ENCODE measurements at regions not wholly inside any gene's neighbourhood (a gene's known extent, or its start where the extent isn't known, plus 50 kb on each side); places are given as distances from the start of the nearest gene placed in this dataset.

- Mint-ChIP-seq H3K36me3 (ENCODE audit: low read depth) (no peaks in the 10 kb centered on the region), H3K9me3 (no peaks in the 10 kb centered on the region), H3K4me3 (no peak overlapping the region), H3K27ac (no peak overlapping the region), H3K27me3 (ENCODE audit: low read depth, poor library complexity) (no peaks in the 10 kb centered on the region), H3K4me1 (peaks cover 17% of the 10 kb centered on the region)
- DNase-seq = no peak
- TF ChIP-seq, protein P1, sequence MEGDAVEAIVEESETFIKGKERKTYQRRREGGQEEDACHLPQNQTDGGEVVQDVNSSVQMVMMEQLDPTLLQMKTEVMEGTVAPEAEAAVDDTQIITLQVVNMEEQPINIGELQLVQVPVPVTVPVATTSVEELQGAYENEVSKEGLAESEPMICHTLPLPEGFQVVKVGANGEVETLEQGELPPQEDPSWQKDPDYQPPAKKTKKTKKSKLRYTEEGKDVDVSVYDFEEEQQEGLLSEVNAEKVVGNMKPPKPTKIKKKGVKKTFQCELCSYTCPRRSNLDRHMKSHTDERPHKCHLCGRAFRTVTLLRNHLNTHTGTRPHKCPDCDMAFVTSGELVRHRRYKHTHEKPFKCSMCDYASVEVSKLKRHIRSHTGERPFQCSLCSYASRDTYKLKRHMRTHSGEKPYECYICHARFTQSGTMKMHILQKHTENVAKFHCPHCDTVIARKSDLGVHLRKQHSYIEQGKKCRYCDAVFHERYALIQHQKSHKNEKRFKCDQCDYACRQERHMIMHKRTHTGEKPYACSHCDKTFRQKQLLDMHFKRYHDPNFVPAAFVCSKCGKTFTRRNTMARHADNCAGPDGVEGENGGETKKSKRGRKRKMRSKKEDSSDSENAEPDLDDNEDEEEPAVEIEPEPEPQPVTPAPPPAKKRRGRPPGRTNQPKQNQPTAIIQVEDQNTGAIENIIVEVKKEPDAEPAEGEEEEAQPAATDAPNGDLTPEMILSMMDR (IDR thresholded peaks at IDR 0.05) = no peak
These were observed 224.9 kb upstream of the SMLR1 start for GRCh38 chr6:130602151-130602770.

GRCh38 chr6:130603391-130603790 lies 223.8 kb upstream of the SMLR1 start:
- no peak for DNase-seq
- peaks cover 17% of the 10 kb centered on the region for H3K4me1 Mint-ChIP-seq
- no peaks in the 10 kb centered on the region for H3K9me3 Mint-ChIP-seq

DNA sequence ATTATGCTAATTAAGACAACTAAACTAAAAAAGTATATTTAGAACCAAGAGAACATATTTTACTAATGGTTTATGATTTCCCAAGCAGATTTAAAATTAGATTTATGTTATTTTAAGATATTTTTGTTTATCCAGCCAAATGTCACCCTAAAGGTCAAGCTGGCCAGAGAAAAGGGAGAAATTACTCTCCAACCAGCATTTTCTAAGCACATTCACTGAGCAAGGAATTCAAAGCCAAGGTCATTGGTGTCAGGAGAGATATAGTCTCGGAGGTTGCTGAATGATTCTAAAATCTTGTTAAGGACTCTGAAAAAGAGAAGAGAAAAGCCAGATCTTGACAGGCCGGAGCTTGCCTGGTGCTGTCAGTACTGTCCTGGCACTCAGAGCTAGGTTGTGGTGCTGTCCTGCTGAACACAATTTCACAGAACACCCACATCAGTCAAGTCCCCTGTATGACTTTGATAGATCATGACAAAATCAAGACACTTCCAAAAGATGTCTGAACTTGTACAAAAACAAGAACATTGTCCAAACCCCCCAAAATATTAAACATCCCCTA lies 222.3 kb upstream of the SMLR1 start:
- H3K4me1 Mint-ChIP-seq = peaks cover 17% of the 10 kb centered on the region
- H3K4me3 Mint-ChIP-seq = no peak overlapping the region
- TF ChIP-seq, protein P1 (IDR thresholded peaks at IDR 0.05) = no peak
- DNase-seq = no peak
- no peaks in the 10 kb centered on the region for H3K27me3 Mint-ChIP-seq (ENCODE audit: low read depth, poor library complexity)
- no peaks in the 10 kb centered on the region for H3K36me3 Mint-ChIP-seq (ENCODE audit: low read depth)
- no peak overlapping the region for H3K27ac Mint-ChIP-seq
- no peaks in the 10 kb centered on the region for H3K9me3 Mint-ChIP-seq

More at GRCh38 chr6:130603391-130603790, 223.8 kb upstream of the SMLR1 start:
- Mint-ChIP-seq H3K27me3 (ENCODE audit: low read depth, poor library complexity) (no peaks in the 10 kb centered on the region), H3K36me3 (ENCODE audit: low read depth) (no peaks in the 10 kb centered on the region), H3K4me3 (no peak overlapping the region), H3K27ac (no peak overlapping the region)
- TF ChIP-seq, protein P1 (IDR thresholded peaks at IDR 0.05) = no peak

DNA sequence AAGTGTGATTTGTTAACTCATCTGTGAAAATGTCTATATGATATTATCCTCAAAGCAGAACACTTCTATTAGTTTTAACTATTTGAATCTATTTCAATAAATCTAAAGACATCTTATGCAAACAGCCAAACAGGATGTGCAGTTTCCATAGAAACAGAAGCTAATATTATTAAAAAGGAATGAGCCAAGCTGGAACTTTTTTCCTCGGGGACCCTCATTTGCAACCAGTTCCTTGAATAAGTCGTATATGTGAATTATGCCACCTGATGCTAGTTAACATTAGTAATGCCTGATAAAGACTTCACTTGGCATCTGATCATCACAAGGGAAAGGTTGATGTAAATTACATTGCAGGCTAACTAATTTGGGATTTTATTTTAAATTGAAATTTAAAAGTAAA lies 216.9 kb upstream of the SMLR1 start:
- TF ChIP-seq, protein P1 (IDR thresholded peaks at IDR 0.05) = no peak
- DNase-seq = no peak
- H3K4me1 Mint-ChIP-seq = no peaks in the 10 kb centered on the region
- H3K9me3 Mint-ChIP-seq = no peaks in the 10 kb centered on the region
- no peaks in the 10 kb centered on the region for H3K36me3 Mint-ChIP-seq (ENCODE audit: low read depth)
- no peak overlapping the region for H3K27ac Mint-ChIP-seq
- H3K27me3 Mint-ChIP-seq (ENCODE audit: low read depth, poor library complexity) = peaks cover 8% of the 10 kb centered on the region
- H3K4me3 Mint-ChIP-seq = no peak overlapping the region

DNA sequence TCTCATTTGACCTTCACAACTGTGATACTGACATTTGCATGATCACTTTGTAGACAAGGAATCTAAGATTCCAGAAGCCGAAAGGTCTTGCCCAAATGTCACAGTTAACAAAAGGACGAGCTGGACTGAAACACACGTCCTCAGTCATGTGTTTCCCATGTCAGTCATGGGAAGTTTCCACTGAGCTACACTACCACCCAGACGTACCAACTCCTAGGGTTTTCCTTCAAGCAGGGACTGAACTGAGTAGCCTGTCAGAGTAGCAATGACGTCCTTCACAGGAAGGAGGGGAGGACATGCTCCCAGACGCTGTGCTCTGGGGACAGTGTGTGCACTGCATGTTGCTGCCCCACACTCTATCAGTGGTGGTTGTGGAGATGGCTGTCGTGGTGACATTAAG lies 215.8 kb upstream of the SMLR1 start:
- Mint-ChIP-seq H3K4me1 (no peaks in the 10 kb centered on the region), H3K27me3 (ENCODE audit: low read depth, poor library complexity) (peaks cover 8% of the 10 kb centered on the region), H3K27ac (no peak overlapping the region), H3K9me3 (no peaks in the 10 kb centered on the region), H3K4me3 (no peak overlapping the region), H3K36me3 (ENCODE audit: low read depth) (no peaks in the 10 kb centered on the region)
- DNase-seq = no peak
- TF ChIP-seq, protein P1 (IDR thresholded peaks at IDR 0.05) = no peak

GRCh38 chr6:130613176-130613575 lies 214.0 kb upstream of the SMLR1 start:
- peaks cover 8% of the 10 kb centered on the region for H3K27me3 Mint-ChIP-seq (ENCODE audit: low read depth, poor library complexity)
- no peaks in the 10 kb centered on the region for H3K36me3 Mint-ChIP-seq (ENCODE audit: low read depth)
- TF ChIP-seq, protein P1 (IDR thresholded peaks at IDR 0.05) = no peak
- no peak overlapping the region for H3K27ac Mint-ChIP-seq
- H3K4me3 Mint-ChIP-seq = no peak overlapping the region
- H3K9me3 Mint-ChIP-seq = no peaks in the 10 kb centered on the region
- peaks cover 11% of the 10 kb centered on the region for H3K4me1 Mint-ChIP-seq
- no peak for DNase-seq
